Stimulated activated effector memory CD8-positive, alpha-beta T cell treated with anti-CD3 and anti-CD28 coated beads, Interleukin-12 subunit alpha, Interleukin-12 subunit beta, amount 100 ng/mL, for 72 hours (primary cell): ENCODE measurements at regions not wholly inside any gene's neighbourhood (a gene's known extent, or its start where the extent isn't known, plus 50 kb on each side); places are given as distances from the start of the nearest gene placed in this dataset.
"Not testable (repeated sequence)": the region's sequence is repeated elsewhere in the genome, so short reads cannot be mapped to it uniquely, and the experiment has no call there.

Experiments used
- ATAC-seq: fragments of 150-1000 bp; cut with Tn5 transposase; 2 replicates; pipeline ENCODE4 v1.10.0; 2021
- DNase-seq, 2 donors: peaks; one replicate each; pipeline ENCODE4 v3.0.0; 2021 to 2022; ENCODE audit warnings: low spot score in 2 of 2
- H3K27ac Mint-ChIP-seq: one replicate; pipeline ENCODE4 v1.8.0; 2022; ENCODE audit warnings: mild to moderate bottlenecking, mixed read lengths
- H3K36me3 Mint-ChIP-seq: one replicate; pipeline ENCODE4 v1.8.0; 2022; ENCODE audit warnings: mild to moderate bottlenecking, mixed read lengths
- H3K4me1 Mint-ChIP-seq: one replicate; pipeline ENCODE4 v1.8.0; 2022; ENCODE audit warnings: mixed read lengths
- H3K4me3 Mint-ChIP-seq: one replicate; pipeline ENCODE4 v1.8.0; 2022; ENCODE audit warnings: mild to moderate bottlenecking, mixed read lengths
- H3K9me3 Mint-ChIP-seq: one replicate; pipeline ENCODE4 v1.8.0; 2022; ENCODE audit warnings: mixed read lengths

- Mint-ChIP-seq H3K27ac (no peak overlapping the region), H3K9me3 (peaks cover 11% of the 10 kb centered on the region), H3K4me3 (no peak overlapping the region), H3K36me3 (no peaks in the 10 kb centered on the region), H3K4me1 (peaks cover 27% of the 10 kb centered on the region)
- no peak for ATAC-seq
- no peak for DNase-seq
These were observed 226.0 kb upstream of the PTGER4 start for GRCh38 chr5:40453689-40454088.

- Mint-ChIP-seq H3K4me3 (no peak overlapping the region), H3K36me3 (no peaks in the 10 kb centered on the region), H3K27ac (no peak overlapping the region), H3K9me3 (peaks cover 11% of the 10 kb centered on the region), H3K4me1 (peaks cover 27% of the 10 kb centered on the region)
- ATAC-seq (no peak), DNase-seq (no peak)
These were observed 226.7 kb upstream of the PTGER4 start for GRCh38 chr5:40452874-40453624.

- DNase-seq (no peak), ATAC-seq (no peak)
- no peak overlapping the region for H3K27ac Mint-ChIP-seq
- H3K4me3 Mint-ChIP-seq, result no peak overlapping the region
- H3K9me3 Mint-ChIP-seq, result peaks cover 18% of the 10 kb centered on the region
- H3K4me1 Mint-ChIP-seq, result peaks cover 19% of the 10 kb centered on the region
- H3K36me3 Mint-ChIP-seq, result no peaks in the 10 kb centered on the region
These were observed 232.3 kb upstream of the PTGER4 start for GRCh38 chr5:40447438-40447837.

GRCh38 chr5:40446910-40447309 is 232.8 kb upstream of the PTGER4 start:
- H3K4me3 Mint-ChIP-seq, result no peak overlapping the region
- no peak for ATAC-seq
- DNase-seq, result no peak
- peaks cover 24% of the 10 kb centered on the region for H3K4me1 Mint-ChIP-seq
- H3K27ac Mint-ChIP-seq, result no peak overlapping the region
- no peaks in the 10 kb centered on the region for H3K36me3 Mint-ChIP-seq
- H3K9me3 Mint-ChIP-seq, result peaks cover 15% of the 10 kb centered on the region

GRCh38 chr5:40442346-40442745 is 237.4 kb upstream of the PTGER4 start:
- Mint-ChIP-seq H3K9me3 (peaks cover 10% of the 10 kb centered on the region), H3K36me3 (no peaks in the 10 kb centered on the region), H3K4me3 (peak overlapping the region; percentile 55), H3K27ac (peak overlapping the region; percentile 88), H3K4me1 (peaks cover 37% of the 10 kb centered on the region)
- no peak for ATAC-seq
- DNase-seq, result no peak

GRCh38 chr5:40441733-40442132 is 238.0 kb upstream of the PTGER4 start:
- Mint-ChIP-seq H3K4me3 (peak overlapping the region; percentile 55), H3K36me3 (no peaks in the 10 kb centered on the region), H3K4me1 (peaks cover 43% of the 10 kb centered on the region), H3K9me3 (peaks cover 10% of the 10 kb centered on the region), H3K27ac (peak overlapping the region; percentile 88)
- DNase-seq, result peak in 1 of 2 donors; percentile 60
- ATAC-seq, result peak; percentile 50

GRCh38 chr5:40440746-40441145 is 239.0 kb upstream of the PTGER4 start:
- Mint-ChIP-seq H3K4me1 (peaks cover 53% of the 10 kb centered on the region), H3K27ac (peak overlapping the region; percentile 88), H3K9me3 (peaks cover 7% of the 10 kb centered on the region), H3K4me3 (peak overlapping the region; percentile 55), H3K36me3 (no peaks in the 10 kb centered on the region)
- DNase-seq (no peak), ATAC-seq (no peak)

GRCh38 chr5:40439103-40439502 is 240.6 kb upstream of the PTGER4 start:
- H3K4me1 Mint-ChIP-seq, result peaks cover 65% of the 10 kb centered on the region
- H3K9me3 Mint-ChIP-seq, H3K36me3 Mint-ChIP-seq, DNase-seq, H3K27ac Mint-ChIP-seq, ATAC-seq, H3K4me3 Mint-ChIP-seq: not testable (repeated sequence)

- H3K36me3 Mint-ChIP-seq, H3K9me3 Mint-ChIP-seq, ATAC-seq, DNase-seq, H3K27ac Mint-ChIP-seq, H3K4me3 Mint-ChIP-seq: not testable (repeated sequence)
- H3K4me1 Mint-ChIP-seq, result peaks cover 65% of the 10 kb centered on the region
These were observed 241.1 kb upstream of the PTGER4 start for GRCh38 chr5:40438646-40439045.

GRCh38 chr5:40437452-40437861 is 242.3 kb upstream of the PTGER4 start:
- Mint-ChIP-seq H3K4me3 (peak overlapping the region; percentile 62), H3K36me3 (no peaks in the 10 kb centered on the region), H3K27ac (peak overlapping the region; percentile 92), H3K9me3 (peaks cover 2% of the 10 kb centered on the region), H3K4me1 (peaks cover 66% of the 10 kb centered on the region)
- peak; percentile 94 for ATAC-seq
- DNase-seq, result peak in 1 of 2 donors; percentile 73

- H3K27ac Mint-ChIP-seq, result peak overlapping the region; percentile 92
- peak overlapping the region; percentile 62 for H3K4me3 Mint-ChIP-seq
- H3K9me3 Mint-ChIP-seq, result peaks cover 2% of the 10 kb centered on the region
- peak in 1 of 2 donors; percentile 65 for DNase-seq
- ATAC-seq, result peak; percentile 79
- H3K36me3 Mint-ChIP-seq, result no peaks in the 10 kb centered on the region
- peaks cover 60% of the 10 kb centered on the region for H3K4me1 Mint-ChIP-seq
These were observed 243.0 kb upstream of the PTGER4 start for GRCh38 chr5:40436535-40437237.

GRCh38 chr5:40435706-40436105 is 244.0 kb upstream of the PTGER4 start:
- ATAC-seq, H3K27ac Mint-ChIP-seq, DNase-seq, H3K36me3 Mint-ChIP-seq, H3K9me3 Mint-ChIP-seq: not testable (repeated sequence)
- H3K4me1 Mint-ChIP-seq, result peaks cover 50% of the 10 kb centered on the region
- H3K4me3 Mint-ChIP-seq, result peak overlapping the region; percentile 62

- Mint-ChIP-seq H3K36me3 (no peaks in the 10 kb centered on the region), H3K27ac (no peak overlapping the region), H3K4me3 (no peak overlapping the region), H3K4me1 (peaks cover 68% of the 10 kb centered on the region), H3K9me3 (no peaks in the 10 kb centered on the region)
- ATAC-seq (no peak), DNase-seq (no peak)
These were observed 246.9 kb upstream of the PTGER4 start for GRCh38 chr5:40432836-40433235.

- Mint-ChIP-seq H3K4me3 (no peak overlapping the region), H3K27ac (no peak overlapping the region), H3K9me3 (no peaks in the 10 kb centered on the region), H3K36me3 (no peaks in the 10 kb centered on the region), H3K4me1 (peaks cover 61% of the 10 kb centered on the region)
- DNase-seq (no peak), ATAC-seq (no peak)
These were observed 248.0 kb upstream of the PTGER4 start for GRCh38 chr5:40431734-40432133.

GRCh38 chr5:40430101-40430710 is 249.5 kb upstream of the PTGER4 start:
- H3K36me3 Mint-ChIP-seq, result no peaks in the 10 kb centered on the region
- peaks cover 3% of the 10 kb centered on the region for H3K9me3 Mint-ChIP-seq
- DNase-seq (no peak), ATAC-seq (no peak)
- H3K4me1 Mint-ChIP-seq, result peaks cover 54% of the 10 kb centered on the region
- H3K4me3 Mint-ChIP-seq, result peak overlapping the region; percentile 26
- H3K27ac Mint-ChIP-seq, result peak overlapping the region; percentile 75
